WERI-Rb-1 (cell line): ENCODE measurements at regions not wholly inside any gene's neighbourhood (a gene's known extent, or its start where the extent isn't known, plus 50 kb on each side); places are given as distances from the start of the nearest gene placed in this dataset.

Experiments used
- DNase-seq: peaks from one replicate; pipeline ENCODE4 v3.0.0-alpha.2; 2020
- H3K27ac ChIP-seq: fragments of 250-450 bp; sonication (Bioruptor Pico); 2 replicates; pipeline ENCODE4 v1.5.1; 2020; ENCODE audit warnings: mild to moderate bottlenecking, moderate library complexity
- H3K27me3 ChIP-seq: fragments of 250-450 bp; sonication (Bioruptor Pico); 2 replicates; pipeline ENCODE4 v1.5.1; 2021; ENCODE audit warnings: mild to moderate bottlenecking, low read depth, moderate library complexity; ENCODE audit not compliant: insufficient read depth, severe bottlenecking
- H3K36me3 ChIP-seq: fragments of 250-450 bp; sonication (Bioruptor Pico); 2 replicates; pipeline ENCODE4 v1.5.1; 2020; ENCODE audit warnings: mild to moderate bottlenecking, moderate library complexity
- H3K4me3 ChIP-seq: 2 replicates; pipeline ENCODE4 v1.5.1; 2011; ENCODE audit warnings: low read depth, mild to moderate bottlenecking, control low read depth, low read length
- H3K9me3 ChIP-seq: fragments of 250-450 bp; sonication (Bioruptor Pico); 2 replicates; pipeline ENCODE4 v1.5.1; 2021; ENCODE audit warnings: mild to moderate bottlenecking, moderate library complexity; ENCODE audit not compliant: severe bottlenecking
- CTCF ChIP-seq: IDR thresholded peaks from 2 replicates; pipeline ENCODE4 v1.5.1; 2011; ENCODE audit warnings: low read depth, mild to moderate bottlenecking, control low read depth, inconsistent platforms, low read length

DNA sequence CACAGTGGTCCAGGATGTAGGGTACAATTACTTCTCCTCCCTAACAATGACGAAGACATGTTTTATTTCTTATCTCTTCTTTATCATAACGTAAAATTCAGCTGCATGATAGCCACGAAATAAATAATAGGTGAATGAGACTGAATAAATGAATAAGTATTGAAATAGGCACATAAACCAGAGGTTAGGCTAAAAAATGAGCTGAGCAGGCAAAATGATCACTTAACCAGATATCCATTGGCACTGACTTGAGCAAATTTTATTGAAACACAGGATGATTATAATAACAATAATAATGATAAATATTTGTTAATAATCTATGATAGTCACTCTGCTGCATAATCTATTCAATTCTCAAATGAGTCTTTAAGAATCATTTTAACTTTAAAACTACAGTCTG, 506.9 kb upstream of the ZNF804A start:
- no peak for DNase-seq
- H3K27me3 ChIP-seq = no peaks in the 10 kb centered on the region
- no peaks in the 10 kb centered on the region for H3K36me3 ChIP-seq
- TF ChIP-seq CTCF = no peak
- H3K9me3 ChIP-seq = no peaks in the 10 kb centered on the region
- H3K27ac ChIP-seq = no peak overlapping the region
- no peak overlapping the region for H3K4me3 ChIP-seq

- H3K27ac ChIP-seq = no peak overlapping the region
- H3K36me3 ChIP-seq = no peaks in the 10 kb centered on the region
- H3K27me3 ChIP-seq = no peaks in the 10 kb centered on the region
- DNase-seq = no peak
- H3K9me3 ChIP-seq = no peaks in the 10 kb centered on the region
- TF ChIP-seq CTCF = no peak
- H3K4me3 ChIP-seq = no peak overlapping the region
Observed at GRCh38 chr2:184113696-184114403, 484.5 kb upstream of the ZNF804A start.

- DNase-seq = no peak
Observed at GRCh38 chr2:184114439-184114838, 483.9 kb upstream of the ZNF804A start.

GRCh38 chr2:184119989-184120800, 478.1 kb upstream of the ZNF804A start:
- H3K36me3 ChIP-seq = no peaks in the 10 kb centered on the region
- TF ChIP-seq CTCF = no peak
- no peak overlapping the region for H3K27ac ChIP-seq
- no peaks in the 10 kb centered on the region for H3K27me3 ChIP-seq
- H3K4me3 ChIP-seq = no peak overlapping the region
- no peaks in the 10 kb centered on the region for H3K9me3 ChIP-seq
- DNase-seq = no peak

More at GRCh38 chr2:184114439-184114838, 483.9 kb upstream of the ZNF804A start:
- no peak overlapping the region for H3K27ac ChIP-seq
- no peaks in the 10 kb centered on the region for H3K9me3 ChIP-seq
- H3K36me3 ChIP-seq = no peaks in the 10 kb centered on the region
- no peaks in the 10 kb centered on the region for H3K27me3 ChIP-seq
- H3K4me3 ChIP-seq = no peak overlapping the region
- TF ChIP-seq CTCF = no peak

GRCh38 chr2:184125867-184126266, 472.5 kb upstream of the ZNF804A start:
- H3K4me3 ChIP-seq = no peak overlapping the region
- no peak for TF ChIP-seq CTCF
- no peaks in the 10 kb centered on the region for H3K36me3 ChIP-seq
- no peaks in the 10 kb centered on the region for H3K27me3 ChIP-seq
- H3K9me3 ChIP-seq = no peaks in the 10 kb centered on the region
- no peak overlapping the region for H3K27ac ChIP-seq
- no peak for DNase-seq
